Endometrium (tissue), 2 donors: ENCODE measurements at regions not wholly inside any gene's neighbourhood (a gene's known extent, or its start where the extent isn't known, plus 50 kb on each side); places are given as distances from the start of the nearest gene placed in this dataset.

Experiments used
- FAIRE-seq: peaks from 2 replicates; lab custom pipeline; 2012; peaks lifted over from hg19 to GRCh38; lab: Jason Lieb, UNC
- donor health status: control.
- donor health status: control.

- FAIRE-seq: no peak
Measured at GRCh38 chr5:54743581-54743980, 226.0 kb downstream of the SNX18 start.

DNA sequence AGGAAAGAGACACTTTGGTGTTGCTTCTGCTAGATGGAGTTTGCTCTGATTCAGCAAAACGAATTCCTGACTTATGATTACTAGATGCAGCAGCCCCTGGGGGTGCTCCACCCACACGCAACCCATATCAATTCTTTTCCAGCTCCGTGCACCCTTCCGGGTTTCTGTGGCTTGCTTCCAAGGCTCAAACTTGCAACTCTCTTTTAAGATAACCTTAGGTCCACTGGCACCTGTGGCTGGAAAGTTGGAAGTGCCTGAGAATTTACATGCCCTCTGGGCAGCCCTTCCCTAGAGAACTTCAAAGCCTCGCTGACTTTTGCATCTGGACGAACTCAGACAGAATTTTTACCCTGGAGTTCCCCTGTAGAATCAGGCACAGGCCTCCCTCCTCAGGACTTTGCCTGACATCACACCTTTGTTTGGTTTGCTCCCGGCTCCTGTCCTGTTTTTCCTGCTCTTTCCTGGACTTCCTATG is 224.9 kb downstream of the SNX18 start:
- FAIRE-seq: no peak

DNA sequence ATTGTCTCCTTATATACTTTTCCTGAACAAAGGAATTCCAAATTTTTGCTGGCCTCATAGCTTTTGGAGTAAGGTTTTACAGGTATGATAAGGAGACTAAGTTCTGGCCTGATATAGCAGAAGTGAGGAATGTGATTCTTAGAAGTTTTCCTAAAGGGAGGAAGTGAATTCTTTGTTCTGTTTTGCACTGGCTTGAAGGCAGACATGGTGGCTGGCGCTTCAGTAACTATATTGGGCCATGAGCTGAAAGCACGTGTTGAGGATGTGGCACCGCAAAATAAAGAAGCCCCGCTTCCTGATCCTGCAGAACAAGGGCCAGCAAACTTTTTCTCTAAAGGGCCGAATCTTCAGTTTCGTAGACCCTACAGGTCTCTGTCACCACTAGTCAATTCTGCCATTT is 224.2 kb downstream of the SNX18 start:
- FAIRE-seq: no peak

DNA sequence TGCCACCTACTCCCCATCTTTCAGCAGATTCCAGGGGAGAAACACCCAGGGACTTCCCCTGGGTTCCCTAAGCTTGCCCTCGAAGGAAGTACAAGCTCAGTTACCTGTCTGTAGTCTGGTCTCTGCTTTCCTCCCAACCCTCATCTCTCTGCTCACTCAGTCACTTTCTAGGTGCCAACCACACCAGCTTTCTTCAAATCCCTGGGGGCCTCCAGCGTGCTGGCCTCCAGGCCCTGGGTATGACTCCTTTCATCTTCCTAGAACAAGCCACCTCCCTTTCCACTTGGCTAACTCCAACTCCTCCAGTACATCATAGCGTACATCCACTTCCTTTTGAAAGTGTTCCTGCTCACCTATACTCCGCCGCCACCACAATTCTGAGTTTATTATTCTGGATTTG is 222.6 kb downstream of the SNX18 start:
- no peak for FAIRE-seq

DNA sequence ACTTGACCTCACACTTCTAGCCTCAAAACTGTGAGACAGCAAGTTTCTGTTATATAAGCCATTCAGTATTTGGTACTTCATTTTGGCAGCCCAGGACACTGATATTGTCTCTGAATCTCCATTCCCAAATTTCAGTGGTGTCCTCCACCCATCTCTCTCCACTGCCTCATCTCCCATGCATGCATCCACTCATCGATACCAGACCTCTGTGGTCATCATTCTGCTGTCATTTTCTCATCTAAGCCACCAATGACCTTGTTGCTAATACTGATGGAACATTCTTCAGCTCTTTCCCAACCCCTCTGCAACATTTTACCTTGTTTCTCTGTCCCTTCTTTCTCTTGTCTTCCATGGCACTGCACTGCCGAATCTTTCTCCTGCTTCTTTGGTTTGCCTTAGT is 221.8 kb downstream of the SNX18 start:
- FAIRE-seq: no peak

GRCh38 chr5:54738973-54739367 is 221.4 kb downstream of the SNX18 start:
- FAIRE-seq: no peak

GRCh38 chr5:54738118-54738972 is 220.8 kb downstream of the SNX18 start:
- FAIRE-seq: no peak

GRCh38 chr5:54736003-54736797 is 218.6 kb downstream of the SNX18 start:
- no peak for FAIRE-seq

- no peak for FAIRE-seq
Measured at GRCh38 chr5:54733101-54733500, 215.5 kb downstream of the SNX18 start.

GRCh38 chr5:54732108-54732507 is 214.5 kb downstream of the SNX18 start:
- FAIRE-seq: no peak

GRCh38 chr5:54728588-54728915 is 211.0 kb downstream of the SNX18 start:
- no peak for FAIRE-seq

DNA sequence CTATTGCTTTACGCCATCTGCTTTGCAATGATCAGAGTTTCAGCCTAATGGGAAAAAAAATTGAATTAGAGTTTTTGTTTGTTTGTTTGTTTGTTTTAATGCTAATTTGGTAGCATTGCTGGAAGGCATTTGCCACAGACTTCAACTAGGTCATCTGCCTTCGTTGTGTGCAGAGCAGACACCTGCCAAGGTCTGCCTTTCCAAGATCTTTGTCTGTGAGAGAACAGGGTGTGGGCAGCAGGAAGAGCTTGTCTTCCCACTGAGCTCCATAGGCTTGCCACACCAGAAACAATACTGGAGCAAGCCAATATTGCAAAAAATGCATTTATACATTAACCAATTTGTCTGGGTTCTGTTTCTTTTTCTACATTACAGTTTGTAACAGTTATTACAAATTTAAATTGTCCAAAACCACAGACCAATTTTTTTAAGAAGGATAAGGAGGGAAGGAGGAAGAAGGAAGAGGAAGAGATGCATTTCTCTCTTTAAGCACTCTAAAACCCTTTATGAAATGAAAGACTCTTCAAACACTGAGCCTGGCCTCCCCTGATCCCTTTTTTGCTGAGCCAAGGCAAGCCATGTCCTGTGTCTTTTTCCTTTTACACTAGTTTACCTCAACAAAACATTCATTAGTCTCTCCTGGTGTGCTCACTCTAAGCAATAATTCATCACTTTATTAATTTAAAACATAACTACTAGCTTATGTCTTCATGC is 210.5 kb downstream of the SNX18 start:
- no peak for FAIRE-seq

- FAIRE-seq: no peak
Measured at GRCh38 chr5:54725391-54726280, 208.1 kb downstream of the SNX18 start.

DNA sequence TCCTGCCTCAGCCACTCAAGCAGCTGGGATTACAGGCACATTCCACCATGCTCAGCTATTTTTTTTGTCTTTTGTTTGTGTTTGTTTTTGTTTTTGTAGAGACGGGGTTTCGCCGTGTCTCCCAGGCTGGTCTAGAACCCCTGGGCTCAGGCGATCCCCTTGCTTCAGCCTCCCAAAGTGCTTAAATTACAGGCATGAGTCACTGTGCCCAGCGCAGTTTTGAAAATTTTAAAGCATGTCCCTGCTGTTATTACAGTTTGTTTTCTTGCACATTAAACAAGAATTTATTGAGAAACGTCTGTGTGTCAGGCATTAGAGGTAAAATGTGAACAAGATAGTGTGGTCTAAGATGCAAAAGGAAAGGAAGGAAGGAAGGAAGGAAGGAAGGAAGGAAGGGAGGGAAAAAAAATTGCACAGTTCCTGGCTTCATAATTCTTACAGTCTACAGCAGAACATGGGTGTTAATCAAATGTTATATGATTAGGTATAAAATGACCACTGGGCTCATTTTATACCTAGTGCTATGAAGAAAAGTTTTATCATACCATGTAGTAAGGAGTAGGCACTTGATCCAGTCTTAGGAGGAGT is 205.4 kb downstream of the SNX18 start:
- FAIRE-seq: no peak

GRCh38 chr5:54721951-54722654 is 204.5 kb downstream of the SNX18 start:
- no peak for FAIRE-seq

- no peak for FAIRE-seq
Measured at GRCh38 chr5:54721116-54721515, 203.6 kb downstream of the SNX18 start.

DNA sequence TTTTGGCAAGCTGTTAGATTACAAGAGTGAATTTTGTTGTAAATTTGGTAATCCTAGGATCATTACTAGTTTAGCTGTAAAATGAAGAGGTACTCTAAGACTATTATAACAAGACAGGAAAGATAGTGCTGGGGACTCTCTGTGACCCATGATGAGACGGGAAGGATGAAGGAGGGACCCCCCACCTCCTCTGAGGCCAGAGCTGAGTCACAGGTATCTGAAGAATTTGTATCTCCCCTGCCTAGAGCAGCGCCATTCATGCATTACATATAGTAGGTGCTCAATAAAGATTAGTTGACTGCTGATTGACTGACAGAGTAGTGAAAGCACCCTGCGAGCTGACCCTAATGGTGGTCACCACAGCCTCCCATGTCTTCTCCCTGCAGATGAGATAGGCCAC is 202.8 kb downstream of the SNX18 start:
- FAIRE-seq: no peak

DNA sequence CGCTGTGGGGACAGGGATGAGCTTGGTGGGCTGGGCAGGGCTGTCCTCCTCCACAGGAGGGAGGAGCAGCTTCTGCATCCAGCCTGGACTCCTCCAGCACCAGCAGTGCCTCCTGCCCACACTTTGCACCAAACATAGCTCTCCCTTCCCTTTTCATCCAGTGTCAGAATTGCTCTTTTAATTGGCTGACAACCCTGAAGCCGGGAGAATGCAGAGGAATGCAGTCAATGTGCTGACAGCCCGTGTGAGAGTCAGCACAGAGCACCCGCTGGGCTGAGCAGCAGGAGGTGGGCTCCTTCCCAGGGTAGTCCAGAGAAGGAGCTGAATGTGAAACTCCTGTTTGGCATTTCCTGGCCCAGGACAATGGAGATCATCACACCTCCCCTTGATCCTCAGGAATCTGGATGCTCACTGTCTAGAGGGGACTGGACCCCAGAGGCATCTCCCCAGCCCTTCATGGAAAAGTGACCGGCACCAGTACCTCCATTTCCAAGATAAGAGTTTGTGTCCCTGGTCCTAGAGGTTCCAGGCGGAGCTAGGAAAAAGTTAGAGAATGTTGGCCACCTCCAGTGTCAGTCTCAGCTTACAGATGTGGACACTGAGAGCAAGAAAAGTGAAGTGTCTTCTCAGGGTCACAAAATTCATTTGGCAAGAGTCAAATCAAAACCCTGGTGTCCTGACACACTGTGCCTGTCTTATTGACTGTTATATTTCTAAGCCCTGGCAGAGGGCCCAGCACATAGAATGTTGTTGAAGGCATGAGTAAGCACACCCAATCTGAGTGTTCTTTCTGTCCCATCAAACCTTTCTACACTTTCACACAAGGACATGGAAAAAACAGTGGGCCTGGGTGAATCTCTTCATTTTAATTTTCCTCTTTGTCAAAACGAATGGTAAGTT is 202.1 kb downstream of the SNX18 start:
- no peak for FAIRE-seq

GRCh38 chr5:54718656-54719055 is 201.1 kb downstream of the SNX18 start:
- FAIRE-seq: no peak

GRCh38 chr5:54717870-54718269 is 200.3 kb downstream of the SNX18 start:
- no peak for FAIRE-seq
